ENCODE measurements at regions not wholly inside any gene's neighbourhood (a gene's known extent, or its start where the extent isn't known, plus 50 kb on each side); places are given as distances from the start of the nearest gene placed in this dataset.

DNA sequence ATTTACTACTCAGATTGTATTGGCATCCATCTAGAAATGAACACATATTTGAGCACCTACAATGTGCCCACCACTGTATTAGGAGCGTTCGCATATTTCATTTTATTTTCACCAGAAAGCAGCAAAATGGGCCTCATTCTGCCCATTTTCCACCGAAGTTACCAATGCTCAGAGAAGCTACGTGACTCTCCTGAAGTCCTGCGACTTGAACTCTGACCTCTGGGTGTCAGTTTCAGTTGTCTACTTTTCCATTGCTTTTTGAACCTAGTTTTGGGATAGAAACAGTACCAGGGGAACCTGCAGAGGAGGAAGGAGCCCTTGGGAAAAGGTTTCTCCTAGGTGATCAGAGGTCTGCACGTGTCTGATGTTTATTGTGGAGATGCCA is 139.1 kb upstream of the SDK2 start:
- 87% methylated on average over 6 of the region's 6 CpGs; no CpG with 5 or more reads in 1 of the 2 experiments for WGBS, 2 experiments (ENCODE audit: extremely low coverage in 1 of 2, insufficient coverage in 1 of 2, insufficient read length in 1 of 2, insufficient replicate concordance in 2 of 2, low coverage in 1 of 2, low lambda C conversion rate in 2 of 2, missing lambda C conversion rate in 1 of 2)
- no peak overlapping the region for H3K56ac ChIP-seq (replicated peaks; ENCODE audit: insufficient read length, low read depth, low read length)
- 0 out of 2 replicates have a peak, but pooled peaks cover 3% of the 10 kb centered on the region for H3K79me1 ChIP-seq (ENCODE audit: low read depth, low read length)
- H2BK120ac ChIP-seq (replicated peaks; ENCODE audit: low read depth, low read length) = no peak overlapping the region
- H2BK20ac ChIP-seq (ENCODE audit: low read length) = no peak overlapping the region
- H3K79me2 ChIP-seq (ENCODE audit: control insufficient read depth in 1 of 2, insufficient read depth in 2 of 2, low read length in 2 of 2) = no peaks in the 10 kb centered on the region
- TF ChIP-seq, protein P1, sequence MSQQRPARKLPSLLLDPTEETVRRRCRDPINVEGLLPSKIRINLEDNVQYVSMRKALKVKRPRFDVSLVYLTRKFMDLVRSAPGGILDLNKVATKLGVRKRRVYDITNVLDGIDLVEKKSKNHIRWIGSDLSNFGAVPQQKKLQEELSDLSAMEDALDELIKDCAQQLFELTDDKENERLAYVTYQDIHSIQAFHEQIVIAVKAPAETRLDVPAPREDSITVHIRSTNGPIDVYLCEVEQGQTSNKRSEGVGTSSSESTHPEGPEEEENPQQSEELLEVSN (IDR thresholded peaks at IDR 0.05) = no peak
- TF ChIP-seq BRCA1 (IDR thresholded peaks at IDR 0.05; ENCODE audit: low read depth, low read length) = no peak
- TF ChIP-seq CHD2 (IDR thresholded peaks at IDR 0.05; ENCODE audit: low read length) = no peak
- TF ChIP-seq JUND (IDR thresholded peaks at IDR 0.05; ENCODE audit: low read length) = no peak
- no peak for TF ChIP-seq EZH2 (IDR thresholded peaks at IDR 0.05; ENCODE audit: low read depth, low read length, severe bottlenecking)
- TF ChIP-seq, protein P2, sequence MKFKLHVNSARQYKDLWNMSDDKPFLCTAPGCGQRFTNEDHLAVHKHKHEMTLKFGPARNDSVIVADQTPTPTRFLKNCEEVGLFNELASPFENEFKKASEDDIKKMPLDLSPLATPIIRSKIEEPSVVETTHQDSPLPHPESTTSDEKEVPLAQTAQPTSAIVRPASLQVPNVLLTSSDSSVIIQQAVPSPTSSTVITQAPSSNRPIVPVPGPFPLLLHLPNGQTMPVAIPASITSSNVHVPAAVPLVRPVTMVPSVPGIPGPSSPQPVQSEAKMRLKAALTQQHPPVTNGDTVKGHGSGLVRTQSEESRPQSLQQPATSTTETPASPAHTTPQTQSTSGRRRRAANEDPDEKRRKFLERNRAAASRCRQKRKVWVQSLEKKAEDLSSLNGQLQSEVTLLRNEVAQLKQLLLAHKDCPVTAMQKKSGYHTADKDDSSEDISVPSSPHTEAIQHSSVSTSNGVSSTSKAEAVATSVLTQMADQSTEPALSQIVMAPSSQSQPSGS (IDR thresholded peaks at IDR 0.05; ENCODE audit: low read length) = no peak
- TF ChIP-seq TBP (IDR thresholded peaks at IDR 0.05; ENCODE audit: low read depth, low read length) = no peak
- no peak for TF ChIP-seq RNF2 (IDR thresholded peaks at IDR 0.05; ENCODE audit: borderline replicate concordance, low read depth, low read length, missing control alignments, poor library complexity, severe bottlenecking)
- H3K23me2 ChIP-seq (ENCODE audit: low read depth, low read length) = no peaks in the 10 kb centered on the region
- H3K23ac ChIP-seq (ENCODE audit: insufficient read length) = no peak overlapping the region
- H4K5ac ChIP-seq (ENCODE audit: insufficient read length, low read depth, low read length) = no peak overlapping the region
- ChIA-PET POLR2A (ENCODE audit: partially characterized antibody) (no interaction called here), CTCF (ENCODE audit: partially characterized antibody) (interaction anchor here (0.7 to 9.0 kb wide), 23 partner anchors 8 to 1461 kb away, joined by 3 to 44 read pairs (median 4); no protein-coding TSS in a partner anchor)
- no peak overlapping the region for H3K14ac ChIP-seq (ENCODE audit: insufficient read length)
- H4K91ac ChIP-seq (replicated peaks; ENCODE audit: insufficient read length, low read length) = no peak overlapping the region
- peaks cover 11 to 32% (median 17%) of the 10 kb centered on the region in 4 experiments for H3K4me1 ChIP-seq (replicated peaks in 1 of 4; ENCODE audit: control insufficient read depth in 3 of 4, insufficient read depth in 4 of 4, low read length in 3 of 4)
- H3K27me3 ChIP-seq (replicated peaks in 1 of 4; ENCODE audit: control insufficient read depth in 3 of 4, extremely low read depth in 1 of 4, insufficient read depth in 3 of 4, low read length in 3 of 4) = no peaks in the 10 kb centered on the region; a peak in 1 of 7 replicates
- H3K9ac ChIP-seq (replicated peaks in 1 of 4; ENCODE audit: extremely low read depth in 1 of 4, low read depth in 3 of 4, low read length in 3 of 4) = no peak overlapping the region
- H3K4me2 ChIP-seq (ENCODE audit: insufficient read depth in 1 of 2, low read depth in 2 of 2, low read length in 2 of 2) = no peak overlapping the region
- H3K9me3 ChIP-seq (ENCODE audit: insufficient read depth in 2 of 2, low read depth in 1 of 2, low read length in 1 of 2) = no peaks in the 10 kb centered on the region
- H2BK5ac ChIP-seq (ENCODE audit: low read depth, low read length) = no peak overlapping the region
- H2BK15ac ChIP-seq (ENCODE audit: low read length) = no peak overlapping the region
- no peak overlapping the region for H3K18ac ChIP-seq (ENCODE audit: extremely low read depth, low read length)
- FAIRE-seq = no peak
- H2AK5ac ChIP-seq (ENCODE audit: low read depth, low read length) = no peak overlapping the region
- no peaks in the 10 kb centered on the region for H3K36me3 ChIP-seq (ENCODE audit: control insufficient read depth in 2 of 4, insufficient read depth in 4 of 4, low read length in 3 of 4)
- no peak overlapping the region for H3K4ac ChIP-seq (replicated peaks; ENCODE audit: insufficient read length, low read depth, low read length)
- no peak for DNase-seq (ENCODE audit: low read depth in 1 of 2, low spot score in 2 of 2)
- no peak overlapping the region for H2BK12ac ChIP-seq (ENCODE audit: low read depth, low read length)
- H4K8ac ChIP-seq (ENCODE audit: extremely low read depth, insufficient read depth, low read length) = no peak overlapping the region
- no peaks in the 10 kb centered on the region for H4K20me1 ChIP-seq (replicated peaks in 1 of 2; ENCODE audit: control insufficient read depth in 1 of 2, insufficient read depth in 2 of 2, low read length in 2 of 2)
- no peak overlapping the region for H2AFZ ChIP-seq (ENCODE audit: low read length)
- no peak overlapping the region for H3K4me3 ChIP-seq (ENCODE audit: extremely low read depth in 1 of 4, insufficient read depth in 2 of 4, low read depth in 3 of 4, low read length in 4 of 4)
- H3K27ac ChIP-seq (ENCODE audit: low read depth, low read length) = no peak overlapping the region
